AG04450 (cell line): ENCODE measurements at regions not wholly inside any gene's neighbourhood (a gene's known extent, or its start where the extent isn't known, plus 50 kb on each side); places are given as distances from the start of the nearest gene placed in this dataset.

Source experiments
- CTCF ChIA-PET: fragments of 300-600, 350-600 bp; formaldehyde crosslinking; extraction: SDS; loops from one replicate; lab custom pipeline; 2022; ENCODE audit warnings: antibody characterized with exemption, inconsistent platforms; lab: Charles Lee
- POLR2A ChIA-PET: fragments of 350-600 bp; formaldehyde crosslinking; extraction: SDS; loops from one replicate; lab custom pipeline; 2021; ENCODE audit warnings: antibody characterized with exemption, inconsistent platforms; lab: Yijun Ruan, JAX
- DNase-seq: peaks from one replicate; pipeline ENCODE4 v3.0.0-alpha.2; 2011; ENCODE audit warnings: low read depth, low spot score
- H3K27ac ChIP-seq: one replicate; pipeline ENCODE4 v1.5.1; 2012; ENCODE audit warnings: low read depth, low read length, control low read depth
- H3K27me3 ChIP-seq: one replicate; pipeline ENCODE4 v1.6.0; 2012; ENCODE audit warnings: low read length; ENCODE audit not compliant: control insufficient read depth, insufficient read depth
- H3K4me3 ChIP-seq: 2 replicates; pipeline ENCODE4 v1.5.1; 2011; ENCODE audit warnings: mild to moderate bottlenecking, low read depth, low read length, control low read depth
- H3K9me3 ChIP-seq: 2 replicates; pipeline ENCODE4 v1.5.1; 2012; ENCODE audit warnings: low read length; ENCODE audit not compliant: control insufficient read depth, insufficient read depth
- TF ChIP-seq, protein P1 (sequence below): IDR thresholded peaks from 2 replicates; pipeline ENCODE4 v1.5.1; 2011; ENCODE audit warnings: low read depth, low read length, control low read depth, inconsistent platforms

GRCh38 chr16:79361132-79361751, 239.3 kb downstream of the MAF start:
- DNase-seq = no peak
- Histone ChIP-seq H3K4me3 (no peak overlapping the region), H3K27me3 (no peaks in the 10 kb centered on the region), H3K9me3 (peaks cover 48% of the 10 kb centered on the region), H3K27ac (no peak overlapping the region)
- POLR2A ChIA-PET = no interaction called here
- TF ChIP-seq, protein P1, sequence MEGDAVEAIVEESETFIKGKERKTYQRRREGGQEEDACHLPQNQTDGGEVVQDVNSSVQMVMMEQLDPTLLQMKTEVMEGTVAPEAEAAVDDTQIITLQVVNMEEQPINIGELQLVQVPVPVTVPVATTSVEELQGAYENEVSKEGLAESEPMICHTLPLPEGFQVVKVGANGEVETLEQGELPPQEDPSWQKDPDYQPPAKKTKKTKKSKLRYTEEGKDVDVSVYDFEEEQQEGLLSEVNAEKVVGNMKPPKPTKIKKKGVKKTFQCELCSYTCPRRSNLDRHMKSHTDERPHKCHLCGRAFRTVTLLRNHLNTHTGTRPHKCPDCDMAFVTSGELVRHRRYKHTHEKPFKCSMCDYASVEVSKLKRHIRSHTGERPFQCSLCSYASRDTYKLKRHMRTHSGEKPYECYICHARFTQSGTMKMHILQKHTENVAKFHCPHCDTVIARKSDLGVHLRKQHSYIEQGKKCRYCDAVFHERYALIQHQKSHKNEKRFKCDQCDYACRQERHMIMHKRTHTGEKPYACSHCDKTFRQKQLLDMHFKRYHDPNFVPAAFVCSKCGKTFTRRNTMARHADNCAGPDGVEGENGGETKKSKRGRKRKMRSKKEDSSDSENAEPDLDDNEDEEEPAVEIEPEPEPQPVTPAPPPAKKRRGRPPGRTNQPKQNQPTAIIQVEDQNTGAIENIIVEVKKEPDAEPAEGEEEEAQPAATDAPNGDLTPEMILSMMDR = no peak
- CTCF ChIA-PET = no interaction called here

- Histone ChIP-seq H3K27me3 (no peaks in the 10 kb centered on the region), H3K27ac (no peak overlapping the region), H3K9me3 (peaks cover 54% of the 10 kb centered on the region), H3K4me3 (no peak overlapping the region)
- ChIA-PET CTCF (no interaction called here), POLR2A (no interaction called here)
- TF ChIP-seq, protein P1 = no peak
- no peak for DNase-seq
These were observed 240.3 kb downstream of the MAF start for GRCh38 chr16:79360267-79360666.

DNA sequence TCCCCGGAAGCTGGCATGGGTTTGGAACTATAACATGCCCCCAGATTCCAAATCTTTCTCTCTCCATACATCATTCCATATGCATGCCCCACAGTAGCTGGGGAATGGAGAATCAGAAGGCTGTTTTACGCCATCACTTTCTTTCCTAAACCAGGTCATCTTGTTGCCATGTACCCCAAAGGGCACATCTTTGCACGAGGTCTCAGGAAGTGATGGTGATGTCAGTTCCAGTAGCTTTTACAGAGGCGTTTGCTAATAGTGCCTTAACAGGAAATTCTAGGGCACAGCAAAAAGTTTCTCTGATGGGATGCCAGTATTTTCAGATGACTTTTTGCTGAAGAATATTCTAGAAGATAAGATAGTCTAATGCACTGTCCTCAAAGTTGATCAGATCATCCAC, 241.5 kb downstream of the MAF start:
- CTCF ChIA-PET = no interaction called here
- Histone ChIP-seq H3K4me3 (no peak overlapping the region), H3K27ac (no peak overlapping the region), H3K9me3 (peaks cover 57% of the 10 kb centered on the region), H3K27me3 (no peaks in the 10 kb centered on the region)
- DNase-seq = no peak
- TF ChIP-seq, protein P1 = no peak
- POLR2A ChIA-PET = no interaction called here

DNA sequence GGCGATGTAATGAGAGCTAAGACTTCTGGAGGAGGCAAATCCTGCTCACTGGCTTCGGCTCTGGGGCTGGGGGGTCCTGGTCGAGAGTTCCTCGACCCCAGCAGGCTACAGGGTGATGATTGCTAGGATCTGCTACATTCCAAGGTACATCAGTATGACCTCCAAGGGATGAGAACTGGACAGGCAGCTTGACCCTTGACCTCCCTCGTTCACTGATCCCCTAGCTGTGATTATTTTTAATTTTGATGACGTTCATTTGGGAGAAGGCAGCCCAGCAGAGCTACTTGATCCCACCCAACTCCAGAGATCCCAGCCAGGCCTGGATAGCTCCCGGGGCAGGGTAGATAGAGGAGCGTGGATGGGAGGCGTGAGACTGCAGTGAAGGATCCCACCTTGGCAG, 242.3 kb downstream of the MAF start:
- ChIA-PET POLR2A (no interaction called here), CTCF (no interaction called here)
- H3K27me3 ChIP-seq = no peaks in the 10 kb centered on the region
- peaks cover 65% of the 10 kb centered on the region for H3K9me3 ChIP-seq
- DNase-seq = no peak
- H3K27ac ChIP-seq = no peak overlapping the region
- TF ChIP-seq, protein P1 = no peak
- no peak overlapping the region for H3K4me3 ChIP-seq

DNA sequence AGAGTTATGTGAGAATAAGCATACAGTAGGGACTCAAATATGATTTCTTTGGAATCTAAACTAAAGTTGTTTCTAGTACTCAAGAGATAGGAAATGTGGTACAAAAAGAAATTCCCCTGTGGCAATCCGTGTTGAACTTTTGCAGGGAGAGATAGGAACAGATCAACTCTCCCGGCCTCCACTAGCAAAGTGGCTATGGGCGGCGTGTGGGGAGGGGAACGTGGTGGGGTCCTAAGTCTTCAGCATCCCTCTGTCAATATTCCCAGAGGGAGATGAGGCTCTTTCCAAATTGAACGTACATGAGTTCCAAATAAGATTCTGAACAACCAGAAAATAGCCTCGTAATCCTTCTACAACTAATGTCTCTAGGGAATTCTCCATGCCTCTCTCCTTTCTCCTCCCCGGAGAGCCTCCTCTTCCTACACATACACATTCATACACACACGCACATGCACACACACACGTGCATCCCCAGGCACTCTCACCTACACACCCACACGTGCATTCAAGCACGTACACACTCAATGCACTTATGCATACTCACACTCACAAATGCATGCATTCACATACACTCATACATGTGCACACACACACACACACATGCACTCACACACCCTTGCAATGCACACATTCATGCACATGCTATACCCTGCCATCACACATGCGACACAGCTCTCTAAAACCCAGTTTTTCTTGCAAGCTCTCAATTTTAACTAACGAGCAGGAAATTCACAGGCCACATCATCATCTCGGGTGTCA, 244.8 kb downstream of the MAF start:
- Histone ChIP-seq H3K27ac (no peak overlapping the region), H3K4me3 (no peak overlapping the region), H3K27me3 (no peaks in the 10 kb centered on the region), H3K9me3 (peaks cover 80% of the 10 kb centered on the region)
- TF ChIP-seq, protein P1 = no peak
- POLR2A ChIA-PET = no interaction called here
- CTCF ChIA-PET = no interaction called here
- DNase-seq = no peak
